T1000 (cell line): ENCODE measurements at regions not wholly inside any gene's neighbourhood (a gene's known extent, or its start where the extent isn't known, plus 50 kb on each side); places are given as distances from the start of the nearest gene placed in this dataset.
A peak's percentile ranks its signal among the peaks of the same experiment; 100 is the strongest.
"Not testable (repeated sequence)": the region's sequence is repeated elsewhere in the genome, so short reads cannot be mapped to it uniquely, and the experiment has no call there.

Source experiments
- DNase-seq: peaks from one replicate; lab custom pipeline; 2025; ENCODE audit warnings: mixed read lengths; lab: John Stamatoyannopoulos, UW

GRCh38 chr10:78437998-78438906, 404.6 kb downstream of the RPS24 start:
- DNase-seq = no peak

- DNase-seq = no peak
These were observed 405.5 kb downstream of the RPS24 start for GRCh38 chr10:78438907-78439809.

GRCh38 chr10:78441010-78441409, 407.3 kb downstream of the RPS24 start:
- DNase-seq = no peak

GRCh38 chr10:78441694-78442093, 408.0 kb downstream of the RPS24 start:
- no peak for DNase-seq

GRCh38 chr10:78442836-78443550, 409.3 kb downstream of the RPS24 start:
- DNase-seq = no peak

DNA sequence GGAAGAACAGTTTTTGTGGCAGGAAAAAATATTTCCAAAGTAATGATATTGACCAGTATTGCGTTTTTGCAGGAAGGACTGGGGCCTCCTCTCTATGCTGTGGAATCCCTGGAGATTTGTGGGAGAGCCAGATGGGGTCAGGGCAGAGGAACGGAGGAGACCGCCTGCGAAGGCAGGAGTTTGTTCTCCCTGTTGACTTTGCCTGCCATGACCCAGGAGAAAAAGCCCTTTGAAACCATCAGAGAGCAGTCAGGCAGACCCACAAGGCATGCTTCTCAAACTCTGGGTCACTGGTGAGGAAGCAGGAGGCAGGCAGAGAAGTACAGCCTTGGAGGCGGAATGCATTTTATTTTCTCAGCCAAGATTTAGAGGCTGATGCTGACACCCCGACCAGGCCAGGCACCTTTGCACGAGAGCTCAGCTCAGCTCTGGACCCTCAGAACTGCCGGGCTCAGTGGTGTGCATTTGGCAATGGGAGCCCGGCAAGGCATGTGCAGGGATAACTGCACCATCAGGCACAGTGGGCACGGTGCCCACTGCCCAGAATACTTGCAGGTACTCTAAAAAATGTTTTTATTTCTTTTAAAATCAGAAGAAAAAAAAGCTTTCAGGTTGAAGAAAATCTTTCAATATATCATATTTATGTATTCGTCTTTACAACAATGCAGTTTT, 410.4 kb downstream of the RPS24 start:
- no peak for DNase-seq

DNA sequence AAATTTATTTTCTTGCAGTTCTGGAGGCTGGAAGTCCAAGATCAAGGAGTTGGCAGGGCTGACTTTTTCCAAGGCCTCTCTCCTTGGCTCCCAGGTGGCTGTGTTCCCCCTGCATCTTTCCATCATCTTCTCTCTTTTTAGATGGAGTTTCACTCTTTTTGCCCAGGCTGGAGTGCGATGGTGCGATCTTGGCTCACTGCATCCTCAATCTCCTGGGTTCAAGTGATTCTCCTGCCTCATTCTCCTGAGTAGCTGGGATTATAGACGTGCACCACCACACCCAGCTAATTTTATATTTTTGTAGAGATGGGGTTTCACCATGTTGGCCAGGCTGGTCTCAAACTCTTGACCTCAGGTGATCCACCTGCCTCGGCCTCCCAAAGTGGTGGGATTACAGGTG, 411.1 kb downstream of the RPS24 start:
- not testable (repeated sequence) for DNase-seq

DNA sequence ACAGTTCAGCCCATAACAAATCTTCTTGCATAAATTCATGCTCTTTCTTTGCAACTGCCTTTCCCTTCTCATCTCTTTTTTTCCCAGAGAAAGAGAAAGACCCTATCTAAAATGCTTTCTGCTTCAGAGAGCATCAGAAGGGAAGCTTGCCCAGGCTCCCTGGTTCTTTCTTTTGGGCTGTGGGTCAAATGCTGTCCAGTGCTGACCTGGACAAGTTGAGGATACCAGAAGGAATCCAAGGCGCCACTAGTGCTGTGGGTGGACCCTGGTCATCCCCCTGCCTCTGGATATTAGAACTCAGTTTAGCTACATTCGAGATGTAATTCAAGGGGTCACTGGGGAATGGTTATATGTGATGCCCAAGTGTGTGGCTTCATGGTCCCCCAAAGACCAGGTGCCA, 411.6 kb downstream of the RPS24 start:
- DNase-seq = no peak

DNA sequence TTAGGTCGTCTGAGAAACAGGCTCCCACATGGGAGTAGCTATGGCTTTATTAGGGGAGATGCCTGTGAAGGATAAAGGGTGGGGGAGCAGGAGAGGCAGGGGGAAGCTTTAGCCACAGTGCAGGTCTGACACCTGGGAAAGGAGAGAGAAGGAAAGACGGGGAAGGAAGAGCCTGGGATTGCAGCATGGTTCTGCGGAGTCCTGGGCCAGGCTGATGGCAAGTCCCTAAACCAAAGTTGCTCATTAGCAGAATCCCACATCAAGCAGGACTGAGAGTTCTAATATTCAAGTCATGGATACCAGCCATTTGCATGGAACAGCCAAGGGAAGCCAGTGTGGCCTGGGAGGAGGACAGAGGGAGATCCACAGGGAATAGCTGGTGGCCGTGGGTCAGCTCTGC, 414.8 kb downstream of the RPS24 start:
- DNase-seq = no peak

GRCh38 chr10:78448994-78449418, 415.3 kb downstream of the RPS24 start:
- DNase-seq = no peak

GRCh38 chr10:78449554-78449953, 415.9 kb downstream of the RPS24 start:
- no peak for DNase-seq

GRCh38 chr10:78450239-78450638, 416.6 kb downstream of the RPS24 start:
- DNase-seq = no peak

- DNase-seq = no peak
These were observed 417.3 kb downstream of the RPS24 start for GRCh38 chr10:78450807-78451485.

GRCh38 chr10:78451592-78451991, 417.9 kb downstream of the RPS24 start:
- DNase-seq = no peak

DNA sequence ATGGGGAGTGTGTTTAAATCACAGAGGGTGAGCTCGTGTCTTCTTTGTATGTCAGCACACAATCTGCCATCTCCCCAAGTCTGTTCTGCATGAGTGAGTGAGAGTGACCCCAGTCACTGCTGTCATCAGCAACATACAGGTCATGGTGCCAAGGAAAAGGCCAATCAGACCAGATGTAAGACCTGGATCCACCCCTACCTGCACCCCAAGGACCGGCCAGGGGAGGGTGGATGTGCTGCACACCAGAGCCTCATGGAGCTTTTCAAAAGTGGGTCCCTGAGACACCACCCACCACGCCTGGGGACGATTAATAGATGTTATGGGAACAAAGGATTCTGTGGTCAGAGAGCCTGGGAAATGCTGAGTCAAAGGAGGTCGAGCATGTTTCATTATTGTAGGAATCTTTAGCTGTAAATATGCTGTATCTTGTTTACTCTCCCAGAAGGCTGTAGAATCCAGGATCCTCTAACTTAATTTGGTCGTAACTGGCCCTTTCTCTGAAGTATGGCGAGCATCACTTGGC, 420.5 kb downstream of the RPS24 start:
- no peak for DNase-seq

DNA sequence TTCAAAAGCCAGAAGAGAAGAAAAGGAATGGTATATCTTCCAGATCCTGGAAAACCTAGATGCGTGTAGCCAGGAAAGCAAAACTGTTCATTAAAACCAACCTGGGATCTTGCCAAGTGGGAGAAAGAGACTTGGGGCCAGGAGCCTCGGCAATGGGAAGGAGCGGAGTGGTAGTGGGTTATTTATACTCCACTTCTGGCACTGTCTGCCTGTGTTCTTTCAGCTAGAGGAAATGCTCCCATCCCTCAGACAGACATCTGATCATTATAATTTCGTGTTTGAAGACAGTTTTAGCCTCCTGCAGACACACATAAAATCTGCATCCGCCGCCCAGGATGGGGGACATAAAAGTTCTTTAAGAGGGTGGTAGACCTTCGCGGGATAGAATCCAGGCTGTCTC, 421.6 kb downstream of the RPS24 start:
- no peak for DNase-seq

GRCh38 chr10:78455811-78456210, 422.1 kb downstream of the RPS24 start:
- no peak for DNase-seq

GRCh38 chr10:78456649-78457400, 423.2 kb downstream of the RPS24 start:
- no peak for DNase-seq

GRCh38 chr10:78457804-78458482, 424.3 kb downstream of the RPS24 start:
- DNase-seq = peak; percentile 72
